IPS DF 6.9 (cell line): ENCODE measurements at regions not wholly inside any gene's neighbourhood (a gene's known extent, or its start where the extent isn't known, plus 50 kb on each side); places are given as distances from the start of the nearest gene placed in this dataset.

Source experiments
- DNase-seq: peaks from one replicate; pipeline ENCODE4 v3.0.0-alpha.2; 2013; ENCODE audit warnings: low read depth, low spot score
- H3K27ac ChIP-seq: one replicate; pipeline ENCODE4 v1.5.1; 2013; ENCODE audit warnings: low read length, control low read depth
- H3K27me3 ChIP-seq: 2 replicates; pipeline ENCODE4 v1.6.1; 2013; ENCODE audit warnings: mild to moderate bottlenecking, low read length; ENCODE audit not compliant: control insufficient read depth, insufficient read depth
- H3K36me3 ChIP-seq: 2 replicates; pipeline ENCODE4 v1.6.1; 2013; ENCODE audit warnings: low read length; ENCODE audit not compliant: control insufficient read depth, insufficient read depth
- H3K4me1 ChIP-seq: 2 replicates; pipeline ENCODE4 v1.6.1; 2013; ENCODE audit warnings: low read length; ENCODE audit not compliant: control insufficient read depth, insufficient read depth
- H3K4me3 ChIP-seq: 2 replicates; pipeline ENCODE4 v1.5.1; 2013; ENCODE audit warnings: mild to moderate bottlenecking, low read length
- H3K9me3 ChIP-seq: 2 replicates; pipeline ENCODE4 v1.6.1; 2013; ENCODE audit warnings: low read length, inconsistent platforms; ENCODE audit not compliant: control insufficient read depth, insufficient read depth
- WGBS: extraction: QIAGEN DNeasy Blood & Tissue Kit; methylation state at CpG from one replicate; pipeline ENCODE4 v1.1.7; 2013; ENCODE audit warnings: mixed read lengths, missing lambda C conversion rate; ENCODE audit not compliant: insufficient read length, insufficient coverage; 5-methylcytosine and 5-hydroxymethylcytosine counted together

- Histone ChIP-seq H3K9me3 (no peaks in the 10 kb centered on the region), H3K4me3 (no peak overlapping the region), H3K27ac (no peak overlapping the region), H3K36me3 (no peaks in the 10 kb centered on the region), H3K27me3 (no peaks in the 10 kb centered on the region), H3K4me1 (no peaks in the 10 kb centered on the region)
- WGBS: no CpG with 5 or more reads among the region's 9 CpGs
- no peak for DNase-seq
Measured at GRCh38 chr2:12948231-12948960, 231.7 kb downstream of the TRIB2 start.

DNA sequence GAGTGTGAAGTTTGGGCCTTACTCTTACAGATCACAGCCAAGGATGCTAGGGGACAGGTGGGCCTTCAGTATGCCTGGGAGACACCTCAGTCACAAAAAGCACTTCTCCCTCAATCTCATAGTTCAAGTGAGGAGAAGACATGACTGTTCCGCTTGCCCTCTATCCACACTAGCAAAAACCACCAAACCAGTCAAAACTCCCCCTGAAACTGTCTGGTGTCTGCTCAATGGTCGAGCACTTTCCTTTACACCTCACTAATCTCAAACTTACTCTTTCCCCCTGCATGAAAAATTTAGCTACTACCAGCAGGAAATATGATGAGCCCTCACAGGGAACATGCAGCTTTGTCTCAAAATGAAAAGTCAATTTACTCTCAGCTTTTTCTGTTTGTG, 232.2 kb downstream of the TRIB2 start:
- Histone ChIP-seq H3K9me3 (no peaks in the 10 kb centered on the region), H3K27me3 (no peaks in the 10 kb centered on the region), H3K4me1 (no peaks in the 10 kb centered on the region), H3K27ac (no peak overlapping the region), H3K4me3 (no peak overlapping the region), H3K36me3 (no peaks in the 10 kb centered on the region)
- WGBS: no CpG with 5 or more reads among the region's 2 CpGs
- no peak for DNase-seq

DNA sequence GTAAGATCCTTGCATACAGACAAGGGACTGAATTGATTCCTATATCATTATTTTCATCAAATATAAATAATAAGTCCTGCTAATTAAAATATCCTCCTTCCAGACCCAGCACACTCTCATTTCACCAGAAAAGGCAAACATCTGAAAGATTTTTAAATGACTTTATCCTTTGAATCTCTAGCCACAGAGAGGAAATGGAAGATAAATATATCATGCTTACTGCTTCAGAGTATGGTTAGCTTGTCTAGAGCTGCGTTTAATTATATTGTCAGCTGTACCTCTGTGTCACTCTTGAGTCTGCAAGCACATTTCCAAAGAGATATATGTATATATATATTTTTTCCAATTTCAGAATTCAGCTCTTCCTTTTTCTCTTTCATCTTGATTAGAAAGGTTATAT, 232.7 kb downstream of the TRIB2 start:
- Histone ChIP-seq H3K4me3 (no peak overlapping the region), H3K36me3 (no peaks in the 10 kb centered on the region), H3K4me1 (no peaks in the 10 kb centered on the region), H3K9me3 (no peaks in the 10 kb centered on the region), H3K27ac (no peak overlapping the region), H3K27me3 (no peaks in the 10 kb centered on the region)
- WGBS: no CpG with 5 or more reads among the region's 1 CpG
- DNase-seq: no peak

- DNase-seq: no peak
- Histone ChIP-seq H3K27ac (no peak overlapping the region), H3K4me1 (no peaks in the 10 kb centered on the region), H3K36me3 (no peaks in the 10 kb centered on the region), H3K4me3 (no peak overlapping the region), H3K27me3 (no peaks in the 10 kb centered on the region), H3K9me3 (no peaks in the 10 kb centered on the region)
- no CpG with 5 or more reads among the region's 3 CpGs for WGBS
Measured at GRCh38 chr2:12950174-12950573, 233.4 kb downstream of the TRIB2 start.

DNA sequence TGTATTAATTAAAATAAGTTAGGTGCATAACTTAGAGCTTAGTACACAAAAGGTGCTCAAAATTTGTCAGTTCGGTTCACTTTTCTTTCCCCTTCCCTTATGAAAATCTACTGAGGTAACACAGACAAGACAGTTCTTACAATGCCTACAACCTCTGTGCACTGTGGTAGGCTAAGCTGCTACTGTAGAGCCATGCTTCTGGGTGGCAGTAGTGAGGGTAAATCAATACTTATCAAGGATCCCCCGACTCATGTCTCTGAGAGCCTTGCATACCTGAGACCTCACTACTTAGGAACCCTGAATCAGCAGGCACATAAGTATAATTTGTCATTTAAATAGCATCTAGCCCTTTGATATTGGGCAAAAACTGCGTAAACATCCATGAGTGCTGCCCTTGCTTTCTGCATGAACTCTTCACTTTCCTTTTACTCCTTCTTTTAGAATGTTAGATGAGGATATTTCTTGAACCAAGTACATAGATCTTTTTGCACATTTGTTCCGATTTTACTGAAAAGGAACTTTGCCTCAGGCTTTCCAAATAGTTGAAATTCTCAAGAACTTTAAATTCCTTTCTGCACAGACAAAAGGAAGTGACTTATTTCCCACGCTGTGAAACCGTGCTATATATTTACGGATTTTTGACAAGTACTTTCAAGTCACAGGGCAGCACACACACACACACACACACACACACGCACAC, 234.4 kb downstream of the TRIB2 start:
- H3K27me3 ChIP-seq: no peaks in the 10 kb centered on the region
- no peak for DNase-seq
- no peak overlapping the region for H3K27ac ChIP-seq
- no peaks in the 10 kb centered on the region for H3K9me3 ChIP-seq
- H3K36me3 ChIP-seq: no peaks in the 10 kb centered on the region
- H3K4me3 ChIP-seq: no peak overlapping the region
- H3K4me1 ChIP-seq: no peaks in the 10 kb centered on the region
- WGBS: 100% methylated on average over 1 of the region's 8 CpGs

- WGBS: no CpG with 5 or more reads among the region's 2 CpGs
Measured at GRCh38 chr2:12951657-12951973, 234.9 kb downstream of the TRIB2 start.

GRCh38 chr2:12953596-12953995, 236.9 kb downstream of the TRIB2 start:
- DNase-seq: no peak
- Histone ChIP-seq H3K4me3 (no peak overlapping the region), H3K27me3 (no peaks in the 10 kb centered on the region), H3K9me3 (no peaks in the 10 kb centered on the region), H3K36me3 (no peaks in the 10 kb centered on the region), H3K4me1 (no peaks in the 10 kb centered on the region), H3K27ac (no peak overlapping the region)
- WGBS: no CpG with 5 or more reads among the region's 2 CpGs

More at GRCh38 chr2:12951657-12951973, 234.9 kb downstream of the TRIB2 start:
- Histone ChIP-seq H3K9me3 (no peaks in the 10 kb centered on the region), H3K27ac (no peak overlapping the region), H3K4me1 (no peaks in the 10 kb centered on the region), H3K27me3 (no peaks in the 10 kb centered on the region), H3K36me3 (no peaks in the 10 kb centered on the region), H3K4me3 (no peak overlapping the region)
- DNase-seq: no peak

- H3K4me1 ChIP-seq: no peaks in the 10 kb centered on the region
- no peak overlapping the region for H3K4me3 ChIP-seq
- no CpG with 5 or more reads among the region's 3 CpGs for WGBS
- no peaks in the 10 kb centered on the region for H3K9me3 ChIP-seq
- H3K27ac ChIP-seq: no peak overlapping the region
- H3K36me3 ChIP-seq: no peaks in the 10 kb centered on the region
- DNase-seq: no peak
- H3K27me3 ChIP-seq: no peaks in the 10 kb centered on the region
Measured at GRCh38 chr2:12955864-12956263, 239.1 kb downstream of the TRIB2 start.

DNA sequence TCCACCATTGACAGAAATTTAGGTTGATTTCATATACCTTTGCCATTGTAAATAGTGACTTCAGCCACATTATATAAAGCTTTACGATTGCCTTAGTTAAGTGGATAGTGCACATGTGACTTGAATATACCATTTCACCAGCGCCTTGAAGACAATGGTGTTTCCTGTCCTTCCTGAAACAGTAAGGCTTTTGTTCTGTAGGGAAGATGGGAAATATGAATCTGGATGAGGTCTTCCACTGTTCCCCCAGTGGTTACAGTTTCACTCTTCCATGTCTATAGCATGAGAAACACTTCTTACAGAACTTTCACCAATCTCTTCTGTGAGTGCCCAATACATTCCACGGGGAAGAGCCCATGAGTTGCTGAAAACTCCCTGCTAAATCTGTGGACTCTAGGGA, 240.5 kb downstream of the TRIB2 start:
- Histone ChIP-seq H3K4me1 (no peaks in the 10 kb centered on the region), H3K36me3 (no peaks in the 10 kb centered on the region), H3K9me3 (no peaks in the 10 kb centered on the region), H3K27ac (no peak overlapping the region), H3K27me3 (no peaks in the 10 kb centered on the region), H3K4me3 (no peak overlapping the region)
- no peak for DNase-seq
- no CpG with 5 or more reads among the region's 3 CpGs for WGBS

DNA sequence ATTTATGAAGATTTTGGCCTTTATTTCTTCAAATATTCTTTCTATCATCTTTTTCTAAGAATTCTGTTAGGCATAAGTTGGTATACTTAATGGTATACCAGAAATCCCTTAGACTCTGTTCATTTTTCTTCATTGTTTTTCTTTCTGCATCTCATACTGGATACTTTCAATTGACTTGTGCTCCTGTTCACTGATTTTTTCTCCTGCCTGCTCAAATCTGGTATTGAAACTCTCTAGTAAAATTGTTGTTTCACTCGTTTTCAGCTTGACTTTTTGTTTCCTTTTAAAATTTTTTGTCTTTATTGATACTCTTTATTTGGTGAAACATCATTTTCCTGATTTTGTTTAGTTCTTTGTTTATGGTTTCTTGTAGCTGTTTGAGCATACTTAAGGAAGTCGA, 243.2 kb downstream of the TRIB2 start:
- Histone ChIP-seq H3K4me3 (no peak overlapping the region), H3K9me3 (no peaks in the 10 kb centered on the region), H3K27ac (no peak overlapping the region), H3K27me3 (no peaks in the 10 kb centered on the region), H3K36me3 (no peaks in the 10 kb centered on the region), H3K4me1 (no peaks in the 10 kb centered on the region)
- WGBS: no CpG with 5 or more reads among the region's 2 CpGs
- no peak for DNase-seq

DNA sequence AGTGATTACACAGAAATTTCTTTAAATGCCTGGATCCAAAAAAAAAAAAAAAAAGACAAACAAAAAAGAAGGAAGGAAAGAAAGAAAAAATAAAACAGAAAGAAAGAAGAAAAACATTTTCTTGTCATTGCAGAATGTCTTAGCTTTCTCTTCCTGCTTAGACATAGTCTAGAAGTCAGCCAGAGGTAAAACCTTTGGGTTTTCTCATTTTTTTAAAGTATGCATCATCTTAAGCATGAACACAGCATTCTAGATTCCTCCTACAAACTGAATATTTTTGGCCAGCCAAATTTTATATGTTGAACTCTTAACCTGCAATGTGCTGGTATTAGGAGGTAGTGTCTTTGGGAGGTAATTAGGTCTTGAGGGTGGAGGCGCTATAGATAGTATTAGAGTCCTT, 243.9 kb downstream of the TRIB2 start:
- no peak overlapping the region for H3K4me3 ChIP-seq
- DNase-seq: no peak
- H3K4me1 ChIP-seq: no peaks in the 10 kb centered on the region
- no peaks in the 10 kb centered on the region for H3K9me3 ChIP-seq
- H3K27me3 ChIP-seq: no peaks in the 10 kb centered on the region
- H3K27ac ChIP-seq: no peak overlapping the region
- WGBS: no CpG with 5 or more reads among the region's 1 CpG
- H3K36me3 ChIP-seq: no peaks in the 10 kb centered on the region
